ENCODE measurements at regions not wholly inside any gene's neighbourhood (a gene's known extent, or its start where the extent isn't known, plus 50 kb on each side); places are given as distances from the start of the nearest gene placed in this dataset.

DNA sequence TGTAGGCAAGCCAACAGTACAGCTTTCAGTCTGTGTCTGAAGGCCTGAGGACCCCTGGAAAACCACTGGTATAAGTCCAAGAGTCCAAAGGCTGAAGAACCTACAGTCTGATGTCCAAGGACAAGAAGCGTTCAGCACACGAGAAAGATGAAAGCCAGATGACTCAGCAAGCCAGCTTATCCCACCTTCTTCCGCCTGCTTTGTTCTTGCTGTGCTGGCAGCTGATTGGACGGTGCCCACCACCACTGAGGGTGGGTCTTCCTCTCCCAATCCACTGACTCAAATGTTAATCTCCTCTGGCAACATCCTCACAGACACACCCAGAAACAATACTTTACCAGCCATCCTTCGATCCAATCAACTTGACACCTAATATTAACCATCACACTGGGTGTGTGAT, 59.0 kb upstream of the PDZRN3 start:
- intact Hi-C loops (cut with DNase I; ENCODE audit: low total_unique reads), result no loop called here
- TF ChIP-seq, protein P1, sequence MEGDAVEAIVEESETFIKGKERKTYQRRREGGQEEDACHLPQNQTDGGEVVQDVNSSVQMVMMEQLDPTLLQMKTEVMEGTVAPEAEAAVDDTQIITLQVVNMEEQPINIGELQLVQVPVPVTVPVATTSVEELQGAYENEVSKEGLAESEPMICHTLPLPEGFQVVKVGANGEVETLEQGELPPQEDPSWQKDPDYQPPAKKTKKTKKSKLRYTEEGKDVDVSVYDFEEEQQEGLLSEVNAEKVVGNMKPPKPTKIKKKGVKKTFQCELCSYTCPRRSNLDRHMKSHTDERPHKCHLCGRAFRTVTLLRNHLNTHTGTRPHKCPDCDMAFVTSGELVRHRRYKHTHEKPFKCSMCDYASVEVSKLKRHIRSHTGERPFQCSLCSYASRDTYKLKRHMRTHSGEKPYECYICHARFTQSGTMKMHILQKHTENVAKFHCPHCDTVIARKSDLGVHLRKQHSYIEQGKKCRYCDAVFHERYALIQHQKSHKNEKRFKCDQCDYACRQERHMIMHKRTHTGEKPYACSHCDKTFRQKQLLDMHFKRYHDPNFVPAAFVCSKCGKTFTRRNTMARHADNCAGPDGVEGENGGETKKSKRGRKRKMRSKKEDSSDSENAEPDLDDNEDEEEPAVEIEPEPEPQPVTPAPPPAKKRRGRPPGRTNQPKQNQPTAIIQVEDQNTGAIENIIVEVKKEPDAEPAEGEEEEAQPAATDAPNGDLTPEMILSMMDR (IDR thresholded peaks at IDR 0.05), result no peak
- peaks cover 0 to 28% (median 7%) of the 10 kb centered on the region in 4 donors for H3K4me1 ChIP-seq

DNA sequence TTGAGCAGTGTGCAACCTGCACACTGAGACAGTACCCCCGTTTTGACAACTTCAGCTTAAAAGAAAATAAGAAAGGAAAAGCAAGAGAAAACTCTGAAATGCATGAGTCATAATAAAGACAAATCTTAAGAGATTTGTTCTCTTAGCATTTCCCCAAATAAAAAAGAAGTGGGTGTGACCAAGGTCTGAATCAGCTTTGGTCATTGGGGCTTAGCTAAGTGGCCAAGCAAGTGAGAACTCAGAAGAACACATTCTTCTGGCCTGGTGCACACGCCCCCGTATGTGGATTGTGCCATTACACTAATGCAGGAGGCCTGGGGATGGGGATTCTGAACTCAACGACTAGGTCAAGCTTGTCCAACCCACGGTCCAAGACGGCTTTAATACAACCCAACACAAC, 56.9 kb upstream of the PDZRN3 start:
- peaks cover 0 to 20% (median 7%) of the 10 kb centered on the region in 4 donors for H3K4me1 ChIP-seq
- H3K36me3 ChIP-seq, result no peaks in the 10 kb centered on the region
- TF ChIP-seq, protein P1 (IDR thresholded peaks at IDR 0.05), result no peak
- no peak overlapping the region for H3K4me3 ChIP-seq
- DNase-seq, result no peak
- no peaks in the 10 kb centered on the region for H3K27me3 ChIP-seq
- H3K9me3 ChIP-seq, result no peaks in the 10 kb centered on the region
- H3K27ac ChIP-seq, result peak overlapping the region in 1 of 2 donors; percentile 39
- intact Hi-C loops (cut with DNase I; ENCODE audit: low total_unique reads), result no loop called here

More for the DNA sequence above, 59.0 kb upstream of the PDZRN3 start:
- no peak overlapping the region for H3K4me3 ChIP-seq
- no peaks in the 10 kb centered on the region for H3K9me3 ChIP-seq
- H3K27ac ChIP-seq, result no peak overlapping the region
- no peak for DNase-seq
- no peaks in the 10 kb centered on the region for H3K36me3 ChIP-seq
- H3K27me3 ChIP-seq, result no peaks in the 10 kb centered on the region

DNA sequence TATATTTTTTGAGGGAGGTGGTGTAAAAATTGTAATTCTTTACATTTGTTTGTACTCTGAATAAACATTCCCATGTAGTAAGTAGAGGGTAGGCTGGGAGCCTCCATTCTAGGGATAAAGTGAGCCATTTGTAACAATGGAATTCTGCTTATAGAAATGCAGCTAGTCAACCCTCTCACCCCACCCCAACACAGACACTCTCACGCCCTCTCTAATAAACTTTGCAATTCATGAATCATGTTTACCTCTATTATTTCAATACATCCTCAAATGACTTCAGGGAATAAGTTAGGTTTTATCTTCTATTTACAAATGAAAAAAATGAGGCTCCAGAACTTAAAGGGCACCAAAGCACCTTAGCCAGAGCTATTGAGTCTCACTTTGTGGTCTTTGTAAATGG, 56.5 kb upstream of the PDZRN3 start:
- Histone ChIP-seq H3K9me3 (no peaks in the 10 kb centered on the region), H3K27ac (peak overlapping the region in 1 of 2 donors; percentile 39), H3K27me3 (no peaks in the 10 kb centered on the region), H3K4me3 (no peak overlapping the region), H3K36me3 (no peaks in the 10 kb centered on the region), H3K4me1 (peaks cover 0 to 20% (median 7%) of the 10 kb centered on the region in 4 donors)
- TF ChIP-seq, protein P1 (IDR thresholded peaks at IDR 0.05), result no peak
- DNase-seq, result no peak
- intact Hi-C loops (cut with DNase I; ENCODE audit: low total_unique reads), result no loop called here

DNA sequence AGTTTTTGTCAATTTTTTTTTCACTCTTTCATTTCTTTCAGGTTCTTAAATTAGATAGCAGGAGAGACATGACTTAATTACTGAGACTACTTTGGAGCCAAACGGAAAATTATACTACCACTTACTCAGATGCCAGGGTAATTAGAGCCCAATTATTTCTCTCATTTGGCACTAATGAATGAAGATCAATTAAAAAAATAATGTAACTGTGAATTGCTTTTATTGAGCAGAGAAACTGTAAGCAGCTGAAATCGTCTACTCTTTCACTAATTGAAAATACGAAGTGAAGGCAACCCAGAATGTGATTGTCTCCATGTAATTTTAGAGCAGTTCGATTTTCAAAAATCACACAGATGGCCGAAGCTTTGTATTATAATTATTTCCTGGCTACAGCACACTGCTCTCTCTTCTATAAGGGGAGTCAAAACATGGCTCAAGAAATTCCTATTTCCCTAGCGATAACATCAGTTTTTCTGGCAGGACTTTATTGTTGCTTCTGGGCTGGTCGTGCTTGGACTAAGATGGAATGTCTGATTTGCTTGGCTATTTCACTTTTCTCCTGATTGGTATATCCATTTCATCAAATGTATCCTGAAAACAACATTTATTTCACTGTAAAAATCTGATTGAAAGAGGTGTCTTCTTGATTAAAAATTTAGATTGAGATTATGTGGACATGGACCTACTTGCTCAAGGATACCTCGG, 55.8 kb upstream of the PDZRN3 start:
- H3K36me3 ChIP-seq, result no peaks in the 10 kb centered on the region
- H3K4me3 ChIP-seq, result no peak overlapping the region
- DNase-seq, result no peak
- TF ChIP-seq, protein P1 (IDR thresholded peaks at IDR 0.05), result no peak
- H3K27me3 ChIP-seq, result no peaks in the 10 kb centered on the region
- H3K27ac ChIP-seq, result peak overlapping the region; percentile 10 to 39
- no peaks in the 10 kb centered on the region for H3K9me3 ChIP-seq
- intact Hi-C loops (cut with DNase I; ENCODE audit: low total_unique reads), result no loop called here
- peaks cover 0 to 20% (median 7%) of the 10 kb centered on the region in 4 donors for H3K4me1 ChIP-seq

DNA sequence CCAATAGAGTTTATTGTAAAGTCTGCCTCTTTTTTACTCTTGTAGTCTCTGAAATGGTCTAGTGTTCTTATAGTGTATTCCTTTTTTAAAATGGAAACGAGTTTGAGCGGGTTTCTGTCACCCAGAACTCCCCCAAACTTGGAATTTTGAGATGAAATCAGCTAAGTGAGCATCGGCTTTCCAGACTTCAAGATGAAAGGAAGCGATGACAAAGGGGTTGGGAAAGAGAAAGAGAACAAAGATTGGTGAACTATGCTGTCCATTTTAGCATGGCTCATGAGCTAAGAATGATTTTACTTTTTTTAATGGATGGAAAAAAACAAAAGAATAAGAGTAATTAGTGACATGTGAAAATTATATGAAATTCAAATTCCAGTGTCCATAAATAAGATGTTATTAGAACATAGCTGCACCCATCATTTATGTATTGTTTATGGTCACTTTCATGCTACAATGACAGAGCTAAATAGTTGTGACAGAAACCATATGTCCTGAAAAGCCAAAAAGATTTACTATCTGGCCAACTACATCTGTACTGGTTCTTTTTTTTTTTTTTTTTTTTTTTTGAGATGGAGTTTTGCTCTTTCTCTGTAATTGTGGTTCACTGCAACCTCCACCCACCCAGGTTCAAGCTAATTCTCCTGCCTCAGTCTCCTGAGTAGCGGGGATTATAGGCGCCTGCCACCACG, 52.7 kb upstream of the PDZRN3 start:
- Histone ChIP-seq H3K27ac (no peak overlapping the region), H3K4me1 (peaks cover 0 to 20% (median 7%) of the 10 kb centered on the region in 4 donors), H3K9me3 (no peaks in the 10 kb centered on the region), H3K27me3 (no peaks in the 10 kb centered on the region), H3K4me3 (no peak overlapping the region), H3K36me3 (no peaks in the 10 kb centered on the region)
- intact Hi-C loops (cut with DNase I; ENCODE audit: low total_unique reads), result no loop called here
- DNase-seq, result no peak
- TF ChIP-seq, protein P1 (IDR thresholded peaks at IDR 0.05), result no peak

Data from tibial artery (tissue), 4 donors.